HepG2 (cell line): ENCODE measurements at regions not wholly inside any gene's neighbourhood (a gene's known extent, or its start where the extent isn't known, plus 50 kb on each side); places are given as distances from the start of the nearest gene placed in this dataset.
A peak's percentile ranks its signal among the peaks of the same experiment; 100 is the strongest.

Source experiments
- ATAC-seq: fragments of 200-7000 bp; cut with Tn5 transposase; 3 replicates; pipeline ENCODE4 v1.9.1; 2020; ENCODE audit warnings: mild to moderate bottlenecking, moderate library complexity
- BruUV-seq: library from RNA; stranded (reverse); fragments of 400-500 nt; replicated peaks from 2 replicates; lab custom pipeline; 2021; lab: Mats Ljungman, UMichigan
- CTCF ChIA-PET: fragments of 300-600 bp; formaldehyde crosslinking; extraction: SDS; loops from one replicate; lab custom pipeline; 2021; ENCODE audit warnings: low total read pairs, inconsistent platforms, low intra/inter-chr PET ratio; lab: Yijun Ruan, JAX
- POLR2A ChIA-PET: fragments of 350-600 bp; sonication (Branson Sonifier 250); formaldehyde crosslinking; loops from one replicate; lab custom pipeline; 2020; ENCODE audit warnings: antibody characterized with exemption, inconsistent platforms; lab: Yijun Ruan, JAX
- DNase-seq: peaks from one replicate; pipeline ENCODE4 v3.0.0-alpha.2; 2015; ENCODE audit warnings: low spot score
- FAIRE-seq: peaks from 3 replicates; lab custom pipeline; 2011; peaks lifted over from hg19 to GRCh38; lab: Jason Lieb, UNC
- H2AFZ ChIP-seq: one replicate; pipeline ENCODE4 v1.6.1; 2011; ENCODE audit warnings: low read length, inconsistent platforms
- H3K27ac ChIP-seq: fragments of 300-600 bp; 3 replicates; pipeline ENCODE4 v1.8.0; 2011; ENCODE audit warnings: mixed run types, mild to moderate bottlenecking, mixed read lengths, low read length, inconsistent platforms; ENCODE audit not compliant: insufficient read depth; ENCODE audit errors: extremely low read length
- H3K27me3 ChIP-seq, 2 experiments: fragments of 200-600 bp in 1 of 2; 2 replicates in 1 of 2; 3 replicates in 1 of 2; pipeline versions ENCODE4 v1.6.0 to v1.8.0; 2011; ENCODE audit warnings: low read length in 2 of 2, mild to moderate bottlenecking in 2 of 2, moderate library complexity in 2 of 2, inconsistent platforms in 1 of 2; ENCODE audit not compliant: insufficient read depth in 2 of 2, control insufficient read depth in 1 of 2
- H3K36me3 ChIP-seq, 2 experiments: fragments of 200-600 bp in 1 of 2; replicated peaks in 1 of 2; 2 replicates in 1 of 2; 3 replicates in 1 of 2; pipeline versions ENCODE4 v1.5.1 to v1.8.0; 2011; ENCODE audit warnings: low read length in 2 of 2, inconsistent platforms in 1 of 2; ENCODE audit not compliant: insufficient read depth in 2 of 2, control insufficient read depth in 1 of 2
- H3K4me1 ChIP-seq: 2 replicates; pipeline ENCODE4 v1.5.1; 2012; ENCODE audit warnings: low read length, inconsistent platforms; ENCODE audit not compliant: insufficient read depth
- H3K4me2 ChIP-seq: 2 replicates; pipeline ENCODE4 v1.6.0; 2011; ENCODE audit warnings: low read depth, low read length, inconsistent platforms
- H3K4me3 ChIP-seq, 3 experiments: fragments of 200-600 bp in 1 of 3; sonication (generic), shearing (Covaris generic) in 1 of 3; replicated peaks in 1 of 3; 2 replicates each; pipeline ENCODE4 v1.5.1; 2011 to 2016; ENCODE audit warnings: low read length in 3 of 3, inconsistent platforms in 2 of 3, low read depth in 2 of 3, mild to moderate bottlenecking in 2 of 3, control low read depth in 1 of 3, mixed read lengths in 1 of 3; ENCODE audit not compliant: insufficient read depth in 1 of 3
- H3K79me2 ChIP-seq: one replicate; pipeline ENCODE4 v1.6.1; 2011; ENCODE audit warnings: low read length, inconsistent platforms; ENCODE audit not compliant: insufficient read depth
- H3K9ac ChIP-seq: 2 replicates; pipeline ENCODE4 v1.6.0; 2011; ENCODE audit warnings: mild to moderate bottlenecking, low read depth, low read length, inconsistent platforms; ENCODE audit not compliant: insufficient read depth
- H3K9me3 ChIP-seq: 2 replicates; pipeline ENCODE4 v1.5.1; 2012; ENCODE audit warnings: mild to moderate bottlenecking, low read length
- H4K20me1 ChIP-seq: 2 replicates; pipeline ENCODE4 v1.6.0; 2011; ENCODE audit warnings: inconsistent platforms, mild to moderate bottlenecking, low read length, moderate library complexity; ENCODE audit not compliant: insufficient read depth
- HMG20B ChIP-seq: conservative IDR thresholded peaks from 2 replicates; pipeline ENCODE4 v1.6.1; 2016; ENCODE audit warnings: missing genetic modification reagents, missing compliant biosample characterization
- NFE2 ChIP-seq: sonication (generic); formaldehyde crosslinking; IDR thresholded peaks from 2 replicates; pipeline ENCODE4 v1.4.0; 2020; ENCODE audit warnings: missing genetic modification reagents
- SMAD9 ChIP-seq: sonication (generic); formaldehyde crosslinking; IDR thresholded peaks from 2 replicates; pipeline ENCODE4 v1.5.1; 2020; ENCODE audit warnings: mild to moderate bottlenecking, missing genetic modification reagents
- ZNF121 ChIP-seq: sonication (generic); formaldehyde crosslinking; IDR thresholded peaks from 2 replicates; pipeline ENCODE4 v1.5.0; 2020; ENCODE audit warnings: mild to moderate bottlenecking, missing genetic modification reagents
- ZNF335 ChIP-seq: sonication (generic); formaldehyde crosslinking; IDR thresholded peaks from 2 replicates; pipeline ENCODE4 v1.4.0; 2020; ENCODE audit warnings: missing genetic modification reagents
- WGBS: methylation state at CpG from one replicate; pipeline ENCODE4 v1.1.6; 2017; ENCODE audit warnings: low lambda C conversion rate; 5-methylcytosine and 5-hydroxymethylcytosine counted together
- in situ Hi-C: cut with HindIII; loops from 2 replicates; pipeline ENCODE4 v1.10.0; 2017; ENCODE audit warnings: low pct_unique_long_range_greater_than_20kb; ENCODE audit not compliant: extremely low pct_ligation_motif_present
- intact Hi-C: fragments of 100-400 bp; cut with micrococcal nuclease; formaldehyde crosslinking; loops from one replicate; pipeline ENCODE4 v1.10.0; 2022; ENCODE audit not compliant: unreplicated experiment
- TF ChIP-seq, protein P1 (sequence below): sonication (generic); formaldehyde crosslinking; IDR thresholded peaks from 2 replicates; pipeline ENCODE4 v1.9.0; 2022; ENCODE audit warnings: low read depth, missing genetic modification reagents
- TF ChIP-seq, protein P2 (sequence below): fragments of 450-650 bp; IDR thresholded peaks from 2 replicates; pipeline ENCODE4 v1.6.1; 2016

DNA sequence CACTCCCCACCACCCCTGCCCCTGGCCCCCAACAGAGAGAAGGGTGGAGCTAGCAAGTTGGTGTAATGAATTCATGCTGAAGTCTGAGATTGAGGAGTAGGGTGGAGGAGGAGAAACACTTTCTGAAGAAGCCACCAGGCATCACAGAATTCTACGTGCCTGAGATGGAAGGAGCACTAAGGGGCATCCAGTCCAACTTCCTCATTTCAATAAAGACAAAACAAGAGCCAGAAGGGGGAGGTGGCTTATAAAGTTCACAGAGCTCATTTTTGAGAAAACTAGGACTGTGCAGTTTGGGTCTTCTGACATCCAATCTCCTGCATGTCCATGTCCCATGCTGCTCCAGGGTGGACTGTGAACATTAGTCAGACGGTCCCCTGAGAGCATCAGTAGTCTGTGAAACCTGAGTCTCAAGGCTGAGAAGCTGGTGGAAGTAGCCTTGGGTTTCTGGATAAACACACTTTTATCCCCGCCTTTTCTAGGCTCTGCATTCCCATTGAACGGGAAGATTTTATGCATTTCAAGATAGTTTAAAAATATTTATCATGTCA lies 77.7 kb downstream of the TRIM43 start:
- H3K79me2 ChIP-seq = no peaks in the 10 kb centered on the region
- no peak overlapping the region for H3K4me2 ChIP-seq
- BruUV-seq = no TSS peak
- TF ChIP-seq SMAD9 (CRISPR knock-in tag) = no peak
- TF ChIP-seq HMG20B (CRISPR knock-in tag) = no peak
- no peak for TF ChIP-seq ZNF335 (CRISPR knock-in tag)
- TF ChIP-seq, protein P1, sequence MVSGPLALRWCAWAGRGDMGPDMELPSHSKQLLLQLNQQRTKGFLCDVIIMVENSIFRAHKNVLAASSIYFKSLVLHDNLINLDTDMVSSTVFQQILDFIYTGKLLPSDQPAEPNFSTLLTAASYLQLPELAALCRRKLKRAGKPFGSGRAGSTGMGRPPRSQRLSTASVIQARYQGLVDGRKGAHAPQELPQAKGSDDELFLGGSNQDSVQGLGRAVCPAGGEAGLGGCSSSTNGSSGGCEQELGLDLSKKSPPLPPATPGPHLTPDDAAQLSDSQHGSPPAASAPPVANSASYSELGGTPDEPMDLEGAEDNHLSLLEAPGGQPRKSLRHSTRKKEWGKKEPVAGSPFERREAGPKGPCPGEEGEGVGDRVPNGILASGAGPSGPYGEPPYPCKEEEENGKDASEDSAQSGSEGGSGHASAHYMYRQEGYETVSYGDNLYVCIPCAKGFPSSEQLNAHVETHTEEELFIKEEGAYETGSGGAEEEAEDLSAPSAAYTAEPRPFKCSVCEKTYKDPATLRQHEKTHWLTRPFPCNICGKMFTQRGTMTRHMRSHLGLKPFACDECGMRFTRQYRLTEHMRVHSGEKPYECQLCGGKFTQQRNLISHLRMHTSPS = no peak
- TF ChIP-seq NFE2 (CRISPR knock-in tag) = no peak
- TF ChIP-seq, protein P2, sequence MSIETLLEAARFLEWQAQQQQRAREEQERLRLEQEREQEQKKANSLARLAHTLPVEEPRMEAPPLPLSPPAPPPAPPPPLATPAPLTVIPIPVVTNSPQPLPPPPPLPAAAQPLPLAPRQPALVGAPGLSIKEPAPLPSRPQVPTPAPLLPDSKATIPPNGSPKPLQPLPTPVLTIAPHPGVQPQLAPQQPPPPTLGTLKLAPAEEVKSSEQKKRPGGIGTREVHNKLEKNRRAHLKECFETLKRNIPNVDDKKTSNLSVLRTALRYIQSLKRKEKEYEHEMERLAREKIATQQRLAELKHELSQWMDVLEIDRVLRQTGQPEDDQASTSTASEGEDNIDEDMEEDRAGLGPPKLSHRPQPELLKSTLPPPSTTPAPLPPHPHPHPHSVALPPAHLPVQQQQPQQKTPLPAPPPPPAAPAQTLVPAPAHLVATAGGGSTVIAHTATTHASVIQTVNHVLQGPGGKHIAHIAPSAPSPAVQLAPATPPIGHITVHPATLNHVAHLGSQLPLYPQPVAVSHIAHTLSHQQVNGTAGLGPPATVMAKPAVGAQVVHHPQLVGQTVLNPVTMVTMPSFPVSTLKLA = no peak
- TF ChIP-seq ZNF121 = no peak
- peak; percentile 32 for FAIRE-seq
- DNase-seq = no peak
- POLR2A ChIA-PET = no interaction called here
- H4K20me1 ChIP-seq = no peaks in the 10 kb centered on the region
- H3K36me3 ChIP-seq = no peaks in the 10 kb centered on the region
- CTCF ChIA-PET = no interaction called here
- H3K9ac ChIP-seq = no peak overlapping the region
- 1% methylated on average over 4 of the region's 4 CpGs for WGBS
- peaks cover 1 to 18% of the 10 kb centered on the region in 2 experiments; a peak in 3 of 5 replicates for H3K27me3 ChIP-seq
- intact Hi-C loops (no loop called here), in situ Hi-C loops (no loop called here)
- no peaks in the 10 kb centered on the region for H3K9me3 ChIP-seq
- H3K4me3 ChIP-seq = no peak overlapping the region
- H3K4me1 ChIP-seq = no peaks in the 10 kb centered on the region
- H2AFZ ChIP-seq = no peak overlapping the region
- ATAC-seq = no peak
- no peak overlapping the region for H3K27ac ChIP-seq
